ENCODE measurements at regions not wholly inside any gene's neighbourhood (a gene's known extent, or its start where the extent isn't known, plus 50 kb on each side); places are given as distances from the start of the nearest gene placed in this dataset.

GRCh38 chr15:98169551-98169950 is 209.0 kb downstream of the ARRDC4 start:
- Histone ChIP-seq H3K9me3 (ENCODE audit: insufficient read depth, low read length) (no peaks in the 10 kb centered on the region), H4K20me1 (ENCODE audit: low read depth, low read length) (no peaks in the 10 kb centered on the region), H2AFZ (ENCODE audit: low read depth, low read length, severe bottlenecking) (no peak overlapping the region), H3F3A (ENCODE audit: insufficient read depth) (0 out of 2 replicates have a peak, but pooled peaks cover 5% of the 10 kb centered on the region), H3K27ac (ENCODE audit: low read depth, low read length) (no peak overlapping the region), H3K9ac (ENCODE audit: low read length) (no peak overlapping the region), H3K27me3 (ENCODE audit: low read length) (no peaks in the 10 kb centered on the region), H3K79me2 (ENCODE audit: insufficient read depth, low read length) (no peaks in the 10 kb centered on the region), H3K9me2 (replicated peaks; ENCODE audit: insufficient read depth, low read length) (no peaks in the 10 kb centered on the region), H3K36me3 (ENCODE audit: low read length) (no peaks in the 10 kb centered on the region), H3K4me2 (ENCODE audit: low read depth, low read length, poor library complexity, severe bottlenecking) (no peak overlapping the region), H3K4me3 (ENCODE audit: insufficient read depth, low read length, poor library complexity, severe bottlenecking) (no peak overlapping the region)
- TF ChIP-seq EZH2phosphoT487 (conservative IDR thresholded peaks at IDR 0.05; ENCODE audit: low read length) (no peak), CTCF (IDR thresholded peaks at IDR 0.05; ENCODE audit: insufficient read depth, low read length, poor library complexity, severe bottlenecking) (no peak)

GRCh38 chr15:98174286-98174685 is 213.8 kb downstream of the ARRDC4 start:
- no peak overlapping the region for H2AFZ ChIP-seq (ENCODE audit: low read depth, low read length, severe bottlenecking)
- no peak overlapping the region for H3K9ac ChIP-seq (ENCODE audit: low read length)
- H3K4me3 ChIP-seq (ENCODE audit: insufficient read depth, low read length, poor library complexity, severe bottlenecking), result no peak overlapping the region

GRCh38 chr15:98174841-98175240 is 214.3 kb downstream of the ARRDC4 start:
- Histone ChIP-seq H3K9me2 (replicated peaks; ENCODE audit: insufficient read depth, low read length) (no peaks in the 10 kb centered on the region), H3K9ac (ENCODE audit: low read length) (no peak overlapping the region), H3K27me3 (ENCODE audit: low read length) (no peaks in the 10 kb centered on the region), H4K20me1 (ENCODE audit: low read depth, low read length) (no peaks in the 10 kb centered on the region), H3K4me2 (ENCODE audit: low read depth, low read length, poor library complexity, severe bottlenecking) (no peak overlapping the region), H3K36me3 (ENCODE audit: low read length) (no peaks in the 10 kb centered on the region), H3K79me2 (ENCODE audit: insufficient read depth, low read length) (no peaks in the 10 kb centered on the region), H3K4me3 (ENCODE audit: insufficient read depth, low read length, poor library complexity, severe bottlenecking) (no peak overlapping the region), H3K27ac (ENCODE audit: low read depth, low read length) (no peak overlapping the region), H2AFZ (ENCODE audit: low read depth, low read length, severe bottlenecking) (no peak overlapping the region), H3F3A (ENCODE audit: insufficient read depth) (0 out of 2 replicates have a peak, but pooled peaks cover 4% of the 10 kb centered on the region), H3K9me3 (ENCODE audit: insufficient read depth, low read length) (no peaks in the 10 kb centered on the region)
- no peak for TF ChIP-seq EZH2phosphoT487 (conservative IDR thresholded peaks at IDR 0.05; ENCODE audit: low read length)
- no peak for TF ChIP-seq CTCF (IDR thresholded peaks at IDR 0.05; ENCODE audit: insufficient read depth, low read length, poor library complexity, severe bottlenecking)

More at GRCh38 chr15:98174286-98174685, 213.8 kb downstream of the ARRDC4 start:
- H3K27ac ChIP-seq (ENCODE audit: low read depth, low read length), result no peak overlapping the region
- no peaks in the 10 kb centered on the region for H3K36me3 ChIP-seq (ENCODE audit: low read length)
- no peaks in the 10 kb centered on the region for H3K79me2 ChIP-seq (ENCODE audit: insufficient read depth, low read length)
- no peaks in the 10 kb centered on the region for H3K9me3 ChIP-seq (ENCODE audit: insufficient read depth, low read length)
- H3F3A ChIP-seq (ENCODE audit: insufficient read depth), result 0 out of 2 replicates have a peak, but pooled peaks cover 4% of the 10 kb centered on the region
- TF ChIP-seq CTCF (IDR thresholded peaks at IDR 0.05; ENCODE audit: insufficient read depth, low read length, poor library complexity, severe bottlenecking) (peak; percentile 12), EZH2phosphoT487 (conservative IDR thresholded peaks at IDR 0.05; ENCODE audit: low read length) (no peak)
- H3K9me2 ChIP-seq (replicated peaks; ENCODE audit: insufficient read depth, low read length), result no peaks in the 10 kb centered on the region
- no peak overlapping the region for H3K4me2 ChIP-seq (ENCODE audit: low read depth, low read length, poor library complexity, severe bottlenecking)
- H3K27me3 ChIP-seq (ENCODE audit: low read length), result no peaks in the 10 kb centered on the region
- H4K20me1 ChIP-seq (ENCODE audit: low read depth, low read length), result no peaks in the 10 kb centered on the region
